Upper lobe of left lung (tissue), 4 donors: ENCODE measurements at regions not wholly inside any gene's neighbourhood (a gene's known extent, or its start where the extent isn't known, plus 50 kb on each side); places are given as distances from the start of the nearest gene placed in this dataset.

Source experiments
- CTCF ChIP-seq, 6 experiments: fragments of 450-650 bp in 4 of 6; fragments of 200-600 bp in 2 of 6; sonication (generic) in 2 of 6; IDR thresholded peaks; one replicate each; pipeline ENCODE4 v1.5.1; 2016 to 2019; ENCODE audit warnings: antibody characterized with exemption in 6 of 6
- EP300 ChIP-seq, 4 donors: sonication (generic); formaldehyde crosslinking; IDR thresholded peaks; one replicate each; pipeline ENCODE4 v1.5.1; 2017; ENCODE audit warnings: antibody characterized with exemption in 4 of 4, control low read depth in 2 of 4
- POLR2A ChIP-seq, 4 donors: fragments of 450-650 bp; IDR thresholded peaks; one replicate each; pipeline ENCODE4 v1.5.1; 2016 to 2017; ENCODE audit warnings: antibody characterized with exemption in 4 of 4, mild to moderate bottlenecking in 2 of 4
- POLR2AphosphoS5 ChIP-seq, 2 donors: sonication (generic); formaldehyde crosslinking; IDR thresholded peaks; one replicate each; pipeline ENCODE4 v1.5.1; 2017; ENCODE audit warnings: antibody characterized with exemption in 2 of 2

- TF ChIP-seq CTCF (IDR thresholded peaks at IDR 0.05) (no peak), POLR2A (IDR thresholded peaks at IDR 0.05) (no peak), POLR2AphosphoS5 (IDR thresholded peaks at IDR 0.05) (no peak), EP300 (IDR thresholded peaks at IDR 0.05) (no peak)
These were observed 56.0 kb upstream of the HMHB1 start for GRCh38 chr5:143755966-143756365.
